Stimulated activated CD4-positive, alpha-beta T cell treated with anti-CD3 and anti-CD28 coated beads, Interleukin-1b, Interleukin-23, amount 100 ng/mL, for 1 hour (primary cell): ENCODE measurements at regions not wholly inside any gene's neighbourhood (a gene's known extent, or its start where the extent isn't known, plus 50 kb on each side); places are given as distances from the start of the nearest gene placed in this dataset.

Experiments used
- DNase-seq, 2 donors: peaks; one replicate each; pipeline ENCODE4 v3.0.0-alpha.2; 2020; ENCODE audit warnings: low read depth in 2 of 2

DNA sequence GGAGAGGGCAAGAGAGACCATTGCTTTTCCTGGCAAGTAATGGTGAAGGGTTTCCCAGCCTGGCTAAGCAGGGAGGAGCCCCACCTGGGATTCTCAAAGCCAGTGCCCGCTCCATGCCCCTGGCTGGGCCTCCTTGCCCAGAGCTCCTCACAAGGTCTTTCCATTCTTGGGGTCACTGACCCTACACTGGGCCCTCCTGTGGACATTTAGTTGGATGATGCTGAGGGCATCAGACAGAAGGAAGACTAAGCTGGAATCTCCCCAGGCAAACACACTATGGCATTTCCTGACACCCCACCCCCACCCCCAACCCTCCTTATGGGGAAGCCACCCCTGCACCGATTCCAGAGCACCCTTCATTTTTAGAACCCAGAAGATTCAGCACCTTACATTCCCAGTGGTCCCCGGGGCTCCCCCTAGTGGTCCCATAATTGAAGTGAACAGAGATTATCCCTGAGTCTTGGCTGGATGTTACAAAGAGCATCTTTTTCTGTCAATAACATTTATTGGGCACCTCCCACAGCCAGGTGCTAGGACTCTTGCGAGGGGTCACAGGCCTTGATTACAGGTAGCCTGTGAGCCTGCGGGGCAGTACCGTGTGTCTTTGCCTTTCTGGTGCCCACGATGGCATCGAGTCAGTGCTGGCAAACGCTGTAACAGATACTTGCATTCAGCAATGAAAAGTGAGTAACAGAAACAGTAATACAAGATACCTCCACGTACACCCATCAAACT lies 548.5 kb downstream of the BUD13 start:
- peak in 1 of 2 donors; percentile 2 for DNase-seq

- DNase-seq, result no peak
Measured at GRCh38 chr11:116221351-116221750, 551.4 kb downstream of the BUD13 start.

- no peak for DNase-seq
Measured at GRCh38 chr11:116219171-116219635, 553.6 kb downstream of the BUD13 start.

- DNase-seq, result no peak
Measured at GRCh38 chr11:116217441-116217840, 555.3 kb downstream of the BUD13 start.

DNA sequence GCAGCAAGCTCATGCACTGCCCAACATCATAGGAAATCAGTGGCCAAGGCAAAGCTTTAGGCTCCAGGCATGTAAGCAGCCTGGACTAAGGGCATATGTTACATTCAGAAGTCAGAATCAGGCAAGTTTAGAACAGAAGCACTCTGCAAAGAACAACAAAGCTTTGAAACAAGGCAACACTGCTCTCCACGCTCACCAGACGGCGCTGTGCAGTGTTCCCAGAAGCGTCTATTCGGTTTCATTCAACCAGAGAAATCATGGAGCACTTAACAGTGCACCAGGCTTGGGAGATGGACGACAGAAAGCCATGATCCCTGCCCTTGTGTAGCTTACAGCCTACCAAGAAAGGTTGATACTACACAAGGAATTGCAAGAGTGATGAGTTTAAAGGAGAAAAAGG lies 555.8 kb downstream of the BUD13 start:
- peak in 1 of 2 donors; percentile 2 for DNase-seq

DNA sequence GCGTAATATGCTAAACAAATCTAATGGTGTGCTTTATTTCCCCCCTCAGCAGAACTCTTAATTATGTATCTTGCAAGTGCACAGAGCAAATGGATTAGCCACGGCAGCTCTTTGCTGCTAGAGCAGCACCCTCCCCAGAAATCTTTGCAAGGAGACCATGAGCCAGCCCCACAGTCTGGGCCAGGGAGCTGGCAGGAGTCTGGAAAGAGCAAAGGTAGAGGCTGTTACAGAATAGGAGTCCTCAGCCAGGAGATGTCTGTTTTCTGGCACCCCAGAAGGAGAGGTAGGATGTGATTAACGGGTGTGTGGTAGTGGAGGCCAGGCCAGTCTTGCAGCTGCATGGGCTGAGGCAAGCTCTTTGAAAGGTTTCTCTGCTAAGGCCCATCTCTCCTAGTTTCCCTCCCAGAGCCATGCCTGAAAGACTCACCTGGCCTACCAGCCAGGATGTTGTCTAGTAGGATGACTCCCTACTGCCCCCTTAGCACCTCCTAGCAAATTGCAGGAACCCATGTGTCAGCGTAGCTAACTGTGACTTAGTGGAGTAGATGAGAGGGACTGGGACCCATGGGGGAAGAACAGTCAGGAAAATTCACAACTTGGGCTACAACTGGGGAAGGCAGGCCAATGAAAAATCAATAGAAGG lies 557.2 kb downstream of the BUD13 start:
- DNase-seq, result no peak

DNA sequence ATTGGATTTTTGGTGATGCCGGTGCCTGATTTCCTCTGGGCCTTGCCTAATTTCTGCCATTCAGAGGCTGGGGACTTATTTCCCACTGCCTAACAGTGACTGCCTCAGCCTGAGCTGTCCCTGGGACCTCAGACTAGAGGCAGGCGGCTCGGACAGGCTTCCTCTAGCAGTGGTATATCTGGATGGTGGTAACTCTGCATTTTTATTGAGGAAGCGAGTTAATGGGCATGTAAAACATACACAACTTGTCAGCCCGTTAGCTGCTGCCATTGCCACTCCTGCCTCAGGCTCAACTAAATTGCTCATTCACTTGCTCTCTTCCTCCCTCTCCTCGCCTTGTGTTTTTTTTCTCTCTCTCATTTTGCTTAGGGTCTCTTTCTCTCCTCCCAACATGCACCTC lies 561.6 kb downstream of the BUD13 start:
- DNase-seq, result no peak

DNA sequence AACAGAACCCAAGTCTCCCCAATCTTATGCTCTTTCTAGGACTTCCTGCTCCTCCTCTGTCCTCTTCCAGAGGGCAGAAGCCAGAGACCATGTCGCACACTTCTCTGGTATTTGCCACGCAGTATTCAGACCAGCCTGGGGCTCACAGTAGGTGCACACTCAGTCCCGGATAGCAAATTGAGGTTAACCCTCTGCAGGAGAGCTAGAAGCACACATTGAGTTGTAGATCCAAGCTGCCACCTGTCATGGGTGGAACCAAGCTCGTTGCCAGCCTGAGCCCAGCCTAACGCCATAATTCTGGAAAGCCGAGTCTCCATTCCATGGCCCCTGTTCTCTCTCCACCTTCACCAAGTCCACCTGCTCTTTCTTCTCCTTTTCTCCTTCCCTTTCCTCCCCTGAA lies 562.1 kb downstream of the BUD13 start:
- DNase-seq, result no peak

DNA sequence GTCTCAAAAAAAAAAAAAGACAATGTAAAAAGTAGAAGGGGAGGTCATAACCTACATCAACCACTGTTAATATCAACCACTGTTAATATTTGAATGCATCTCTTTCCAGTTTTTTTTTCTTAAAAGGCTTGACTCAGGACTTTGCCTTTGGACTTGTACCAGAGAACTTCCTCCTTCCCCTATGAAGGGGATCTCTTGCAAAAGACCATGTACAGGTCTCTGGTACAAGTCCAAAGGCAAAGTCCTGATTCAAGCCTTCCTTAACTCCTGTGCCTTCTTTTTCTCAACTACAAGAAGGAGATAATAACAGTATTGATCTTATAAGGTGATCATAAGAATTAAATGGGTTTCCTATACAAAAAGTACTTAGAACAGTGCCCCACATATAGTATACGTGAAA lies 563.5 kb downstream of the BUD13 start:
- DNase-seq, result no peak

GRCh38 chr11:116207421-116208141 lies 565.2 kb downstream of the BUD13 start:
- DNase-seq, result no peak

GRCh38 chr11:116207019-116207418 lies 565.8 kb downstream of the BUD13 start:
- no peak for DNase-seq

GRCh38 chr11:116202922-116203321 lies 569.9 kb downstream of the BUD13 start:
- no peak for DNase-seq

DNA sequence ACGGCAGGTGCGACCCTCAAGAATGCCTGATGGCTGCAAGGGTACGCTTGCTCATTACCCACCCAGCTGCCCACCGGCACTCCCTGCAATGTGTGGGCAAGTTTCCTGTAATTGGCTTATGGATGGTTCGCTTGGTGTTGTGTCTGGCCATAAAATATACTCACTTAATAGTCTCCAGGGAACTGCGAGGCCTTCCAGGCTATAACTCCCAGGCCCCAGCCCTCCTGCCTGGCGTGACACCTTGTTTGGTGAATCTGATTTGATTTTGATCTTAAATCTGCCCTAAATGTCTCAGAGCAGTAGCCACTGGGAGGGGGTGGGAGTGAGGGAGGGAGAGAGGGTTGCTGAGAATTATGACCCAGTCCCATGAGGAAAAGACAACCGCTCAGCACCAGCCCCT lies 572.2 kb downstream of the BUD13 start:
- DNase-seq, result no peak

DNA sequence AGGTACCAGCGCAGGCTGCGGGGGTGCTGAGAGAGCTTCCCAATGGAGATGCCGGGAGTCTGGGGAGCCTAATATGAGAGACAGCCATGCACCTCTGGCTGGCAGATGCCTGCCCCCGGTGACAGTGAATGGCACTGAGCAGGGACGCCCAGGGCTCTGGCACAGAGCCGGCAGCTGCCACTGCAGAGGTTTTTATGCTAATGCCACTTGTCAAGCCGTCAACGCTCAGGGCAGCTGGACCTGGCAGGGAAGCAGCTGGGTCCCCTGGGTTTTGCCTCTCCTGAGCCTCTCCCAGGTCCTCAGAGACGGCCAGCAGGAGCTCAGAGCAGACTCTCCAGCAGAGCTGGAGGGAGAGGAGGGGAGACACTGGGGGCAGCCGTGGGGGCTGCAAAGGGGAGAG lies 573.6 kb downstream of the BUD13 start:
- DNase-seq, result no peak

DNA sequence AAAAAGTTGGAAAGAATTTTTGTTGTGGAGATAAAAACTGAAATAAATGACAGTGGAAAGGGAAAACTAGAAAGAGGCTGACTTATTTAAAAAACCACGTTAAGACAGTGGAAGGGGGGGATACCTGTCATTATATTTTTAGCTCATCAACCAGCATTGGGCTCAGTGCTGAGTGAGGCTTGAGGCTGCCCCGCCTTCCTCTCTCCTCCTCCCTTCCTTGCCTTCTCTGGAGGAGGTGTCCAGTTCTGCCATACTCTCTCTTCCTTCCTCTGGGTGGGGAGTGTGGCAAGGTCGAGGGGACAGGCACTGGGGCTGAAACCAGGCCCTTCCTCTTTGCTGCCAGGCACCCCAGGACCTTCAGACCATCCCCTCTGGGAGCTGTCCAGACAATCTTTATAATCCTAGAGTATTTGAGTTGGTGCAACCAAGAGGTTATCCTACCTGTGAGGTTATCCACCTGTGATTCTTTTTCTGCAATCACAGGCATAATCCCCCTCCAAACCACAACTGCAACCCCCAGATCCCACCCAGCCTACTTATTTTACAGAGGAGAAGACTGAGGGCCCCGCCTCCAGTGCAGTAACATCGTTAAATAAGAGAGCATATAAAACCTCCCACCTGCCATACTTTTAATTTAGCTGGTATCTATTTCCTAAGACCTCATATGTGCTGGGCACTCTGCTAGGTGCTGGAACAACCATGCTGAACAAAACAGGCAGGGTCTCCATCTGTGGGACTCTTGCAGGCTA lies 578.5 kb downstream of the BUD13 start:
- DNase-seq, result no peak

DNA sequence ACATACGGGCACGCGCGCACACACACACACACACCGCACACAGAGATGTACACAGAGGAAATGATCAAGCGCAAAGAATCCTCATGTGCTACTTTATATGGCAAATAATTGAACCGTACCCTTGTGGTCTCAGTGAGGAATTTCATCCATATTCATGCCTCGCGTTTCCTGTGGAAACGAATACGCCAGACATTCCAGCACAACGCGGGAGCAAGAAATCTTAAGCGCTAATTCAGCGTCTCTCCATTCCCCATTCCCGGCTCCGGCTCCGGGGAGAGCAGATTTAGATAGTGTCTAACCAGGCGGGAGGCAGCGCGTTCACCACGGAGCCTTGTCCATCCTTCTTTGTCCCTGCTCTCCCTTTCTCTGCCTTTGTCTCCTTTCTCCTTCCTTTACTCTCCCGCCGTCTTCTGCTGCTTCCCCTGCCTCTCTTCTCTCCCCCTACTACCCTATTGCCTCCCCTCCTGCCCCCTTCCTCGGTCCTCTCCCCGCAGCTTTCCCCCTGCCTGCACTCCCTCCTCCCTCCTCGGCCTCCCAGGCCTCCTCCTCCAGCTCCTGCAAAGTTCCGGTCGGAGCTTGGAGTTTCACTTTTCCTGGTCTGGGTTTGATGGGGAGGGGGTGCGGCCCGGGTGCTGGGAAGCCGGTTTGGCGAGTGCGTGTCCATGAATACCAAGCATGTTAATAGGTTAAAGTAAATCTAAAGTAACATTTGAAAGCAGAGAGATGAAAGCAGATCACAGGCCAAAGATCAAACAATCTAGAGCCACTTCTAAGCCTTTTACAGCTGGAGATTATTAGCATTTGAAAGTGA lies 579.3 kb downstream of the BUD13 start:
- no peak for DNase-seq

DNA sequence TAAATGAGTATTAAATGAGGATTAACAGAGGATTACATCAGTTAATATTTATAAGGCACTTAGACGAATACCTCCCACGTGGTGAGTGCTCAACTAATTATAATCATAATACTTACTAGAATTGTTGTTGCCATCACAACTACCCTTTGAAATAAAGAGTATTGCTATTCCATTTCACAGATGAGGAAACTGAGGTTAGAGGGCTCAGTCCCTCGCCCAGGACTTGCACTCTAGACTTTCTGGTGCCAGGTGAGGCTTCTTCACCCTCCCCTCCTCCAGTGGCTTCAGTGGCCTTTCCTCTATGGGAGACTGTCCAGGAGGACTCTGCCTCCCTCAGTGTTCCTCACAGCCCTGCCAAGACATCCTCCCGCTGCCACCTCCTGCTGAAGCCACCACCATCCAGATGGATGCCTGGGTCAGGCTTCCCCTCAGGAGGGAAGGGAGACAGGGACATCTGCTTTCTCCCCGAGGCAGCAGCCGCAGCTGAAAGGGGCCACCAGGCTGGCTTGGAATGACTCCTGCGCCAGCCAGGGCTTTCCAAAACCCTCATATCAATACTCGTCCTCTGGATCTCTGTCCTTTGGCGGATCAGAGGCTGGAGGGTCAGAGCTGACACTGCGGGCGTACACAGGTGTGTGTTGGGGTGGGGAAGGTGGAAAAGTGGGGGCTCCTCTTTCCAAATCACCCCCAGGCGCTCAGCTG lies 580.1 kb downstream of the BUD13 start:
- DNase-seq, result no peak

DNA sequence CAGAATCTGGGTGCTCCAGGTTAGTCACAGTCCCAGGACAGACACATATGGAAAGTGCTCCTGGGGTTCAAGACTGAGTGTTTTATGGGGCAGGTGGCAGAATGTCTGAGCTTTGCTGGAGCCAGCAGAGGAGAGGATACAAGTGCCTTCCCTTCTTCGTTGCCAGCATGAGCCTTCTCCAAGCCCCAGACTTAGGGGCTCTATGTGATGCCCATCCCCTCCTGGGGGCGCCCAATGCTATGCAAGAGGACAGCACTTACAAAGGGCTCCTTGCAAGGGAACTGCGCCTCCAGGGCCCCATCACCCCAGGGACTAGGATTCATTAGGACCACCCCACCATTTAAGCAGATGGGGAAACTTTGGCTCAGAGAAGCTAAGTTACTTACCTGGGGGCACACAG lies 581.9 kb downstream of the BUD13 start:
- DNase-seq, result no peak

DNA sequence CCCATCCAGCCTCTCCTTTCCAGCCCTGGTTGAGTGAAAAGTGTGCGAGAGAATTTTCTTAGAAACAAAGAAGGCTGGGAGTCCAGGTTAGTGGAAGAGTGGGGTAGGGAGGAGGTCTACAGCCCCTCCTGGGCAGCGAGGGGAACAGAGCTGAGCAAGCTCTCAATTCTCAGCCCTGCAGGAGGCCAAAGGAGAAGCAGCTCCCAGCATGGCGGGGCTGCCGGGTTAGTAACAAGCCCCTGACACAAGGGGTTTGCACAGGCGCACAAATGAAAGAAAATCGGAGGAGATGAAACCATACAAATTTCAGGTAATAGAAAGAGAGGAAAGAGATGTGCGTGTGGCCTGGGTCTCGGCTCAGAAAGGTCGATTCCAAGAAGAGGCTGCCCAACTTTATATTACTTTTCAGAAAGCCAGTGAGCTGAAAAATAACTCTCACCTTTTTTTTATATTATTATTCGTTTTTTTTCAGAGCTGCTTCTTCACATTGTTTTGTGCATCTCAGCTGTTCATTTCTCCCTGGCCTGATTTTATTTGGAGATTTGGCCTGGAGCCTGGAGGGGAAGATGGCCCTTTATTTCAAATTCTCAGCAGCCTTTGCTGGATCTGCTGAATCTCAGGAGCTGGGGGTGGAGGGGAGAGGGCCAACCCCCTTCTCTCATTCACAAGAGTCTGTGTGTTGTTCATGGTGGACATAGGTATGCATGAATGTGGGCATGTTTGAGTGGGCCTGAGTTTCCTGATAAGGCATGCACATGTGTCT lies 583.2 kb downstream of the BUD13 start:
- DNase-seq, result no peak

- no peak for DNase-seq
Measured at GRCh38 chr11:116188350-116188749, 584.4 kb downstream of the BUD13 start.
